ENCODE measurements at regions not wholly inside any gene's neighbourhood (a gene's known extent, or its start where the extent isn't known, plus 50 kb on each side); places are given as distances from the start of the nearest gene placed in this dataset.
A peak's percentile ranks its signal among the peaks of the same experiment; 100 is the strongest.

- no peak for DNase-seq (ENCODE audit: low read depth)
- in situ Hi-C loops (cut with HindIII; ENCODE audit: low sequenced_read_pairs), result loop anchor here (25.0 kb wide), 2 partner anchors 744 to 869 kb away; partner anchors contain the start of genes MECR and PTPRU
- no peak overlapping the region for H3K4me3 ChIP-seq (ENCODE audit: low read depth, low read length)
- peak; percentile 55 for TF ChIP-seq CTCF (IDR thresholded peaks at IDR 0.05; ENCODE audit: low read depth, low read length, missing control alignments)
These were observed 617.3 kb downstream of the MATN1 start for GRCh38 chr1:30106125-30106524.

- no peak overlapping the region for H3K4me3 ChIP-seq (ENCODE audit: low read depth, low read length)
- DNase-seq (ENCODE audit: low read depth), result no peak
- no peak for TF ChIP-seq CTCF (IDR thresholded peaks at IDR 0.05; ENCODE audit: low read depth, low read length, missing control alignments)
- in situ Hi-C loops (cut with HindIII; ENCODE audit: low sequenced_read_pairs), result loop anchor here (25.0 kb wide), 2 partner anchors 742 to 867 kb away; partner anchors contain the start of genes MECR and PTPRU
These were observed 618.8 kb downstream of the MATN1 start for GRCh38 chr1:30104551-30104950.

GRCh38 chr1:30103708-30104411 is 619.5 kb downstream of the MATN1 start:
- no peak overlapping the region for H3K4me3 ChIP-seq (ENCODE audit: low read depth, low read length)
- DNase-seq (ENCODE audit: low read depth), result no peak
- in situ Hi-C loops (cut with HindIII; ENCODE audit: low sequenced_read_pairs), result loop anchor here (25.0 kb wide), 2 partner anchors 742 to 867 kb away; partner anchors contain the start of genes MECR and PTPRU
- no peak for TF ChIP-seq CTCF (IDR thresholded peaks at IDR 0.05; ENCODE audit: low read depth, low read length, missing control alignments)

- in situ Hi-C loops (cut with HindIII; ENCODE audit: low sequenced_read_pairs), result loop anchor here (25.0 kb wide), 2 partner anchors 740 to 865 kb away; partner anchors contain the start of genes MECR and PTPRU
- no peak for TF ChIP-seq CTCF (IDR thresholded peaks at IDR 0.05; ENCODE audit: low read depth, low read length, missing control alignments)
- no peak overlapping the region for H3K4me3 ChIP-seq (ENCODE audit: low read depth, low read length)
- no peak for DNase-seq (ENCODE audit: low read depth)
These were observed 620.8 kb downstream of the MATN1 start for GRCh38 chr1:30102605-30103004.

- no peak for DNase-seq (ENCODE audit: low read depth)
- no peak for TF ChIP-seq CTCF (IDR thresholded peaks at IDR 0.05; ENCODE audit: low read depth, low read length, missing control alignments)
- in situ Hi-C loops (cut with HindIII; ENCODE audit: low sequenced_read_pairs), result loop anchor here (25.0 kb wide), 2 partner anchors 739 to 864 kb away; partner anchors contain the start of genes MECR and PTPRU
- no peak overlapping the region for H3K4me3 ChIP-seq (ENCODE audit: low read depth, low read length)
These were observed 621.7 kb downstream of the MATN1 start for GRCh38 chr1:30101487-30102227.

- DNase-seq (ENCODE audit: low read depth), result no peak
- H3K4me3 ChIP-seq (ENCODE audit: low read depth, low read length), result no peak overlapping the region
- TF ChIP-seq CTCF (IDR thresholded peaks at IDR 0.05; ENCODE audit: low read depth, low read length, missing control alignments), result no peak
- in situ Hi-C loops (cut with HindIII; ENCODE audit: low sequenced_read_pairs), result loop anchor here (25.0 kb wide), 2 partner anchors 739 to 864 kb away; partner anchors contain the start of genes MECR and PTPRU
These were observed 622.4 kb downstream of the MATN1 start for GRCh38 chr1:30101016-30101415.
